ENCODE measurements at regions not wholly inside any gene's neighbourhood (a gene's known extent, or its start where the extent isn't known, plus 50 kb on each side); places are given as distances from the start of the nearest gene placed in this dataset.
"Not testable (repeated sequence)": the region's sequence is repeated elsewhere in the genome, so short reads cannot be mapped to it uniquely, and the experiment has no call there.

DNA sequence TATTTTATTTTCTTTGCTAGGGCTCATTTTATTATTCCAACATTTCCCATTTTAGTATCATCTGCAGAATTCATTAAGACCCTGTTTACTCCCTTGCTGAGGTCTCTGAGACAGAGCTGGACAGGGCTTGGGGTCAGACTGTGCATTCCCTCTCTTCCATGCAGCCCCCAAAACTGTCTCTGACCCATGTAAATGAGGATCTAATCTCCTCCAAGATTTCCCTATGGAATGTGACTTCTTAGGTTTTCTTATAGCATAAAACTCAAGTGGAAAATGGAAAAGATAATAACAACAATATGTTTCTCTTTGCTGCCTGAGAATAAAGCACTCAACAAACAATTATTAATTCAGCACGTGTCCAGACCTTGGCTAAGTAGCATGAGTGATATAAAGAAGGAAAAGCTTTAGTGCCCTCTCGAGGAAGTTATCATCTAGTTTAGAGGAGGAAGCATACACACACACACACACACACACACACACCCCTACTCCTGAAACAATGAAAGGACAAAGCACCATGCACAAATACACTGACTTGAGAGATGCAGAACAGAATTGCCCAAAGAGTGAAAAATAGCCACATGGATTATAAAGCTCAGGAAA lies 815.5 kb downstream of the BCKDHB start:
- no peak for DNase-seq (ENCODE audit: low spot score)

DNA sequence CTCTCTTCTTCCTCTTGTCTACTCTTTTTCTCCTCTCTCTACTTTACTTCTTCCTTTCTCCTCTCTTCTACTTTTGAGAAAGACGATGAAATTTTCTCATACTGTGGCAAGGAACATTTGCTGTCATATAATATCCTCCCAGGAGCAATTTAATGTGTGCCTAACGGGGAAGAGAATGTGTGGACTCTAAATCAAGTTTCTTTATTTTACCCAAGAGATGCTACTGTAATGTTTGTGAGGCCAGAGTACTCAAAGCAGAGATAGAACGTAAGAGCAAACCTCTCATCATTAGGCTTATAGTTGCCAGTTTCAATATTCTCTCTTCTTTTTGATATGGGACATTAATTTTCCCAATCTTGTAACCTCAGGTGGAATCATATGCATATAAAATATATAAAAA lies 801.4 kb downstream of the BCKDHB start:
- DNase-seq (ENCODE audit: low spot score) = no peak

DNA sequence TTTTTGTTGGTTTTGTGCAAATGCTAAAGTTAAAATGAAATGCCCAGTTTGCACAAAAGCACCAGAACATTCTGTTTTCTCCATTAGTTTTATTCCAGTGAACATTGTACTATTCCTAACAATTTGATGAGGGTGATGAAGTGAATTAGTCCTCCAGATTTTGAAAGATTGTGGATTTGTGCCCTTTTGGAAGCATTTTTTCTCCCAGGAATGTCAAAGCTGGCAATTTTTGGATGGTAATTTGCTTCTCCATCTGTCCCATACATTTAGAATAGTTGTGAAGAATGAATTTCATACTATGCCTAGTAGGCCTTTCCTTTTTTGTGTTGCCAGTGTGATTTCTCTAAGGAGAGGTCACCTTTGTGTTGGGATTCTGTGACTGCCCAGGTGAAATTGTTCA lies 797.2 kb downstream of the BCKDHB start:
- no peak for DNase-seq (ENCODE audit: low spot score)

DNA sequence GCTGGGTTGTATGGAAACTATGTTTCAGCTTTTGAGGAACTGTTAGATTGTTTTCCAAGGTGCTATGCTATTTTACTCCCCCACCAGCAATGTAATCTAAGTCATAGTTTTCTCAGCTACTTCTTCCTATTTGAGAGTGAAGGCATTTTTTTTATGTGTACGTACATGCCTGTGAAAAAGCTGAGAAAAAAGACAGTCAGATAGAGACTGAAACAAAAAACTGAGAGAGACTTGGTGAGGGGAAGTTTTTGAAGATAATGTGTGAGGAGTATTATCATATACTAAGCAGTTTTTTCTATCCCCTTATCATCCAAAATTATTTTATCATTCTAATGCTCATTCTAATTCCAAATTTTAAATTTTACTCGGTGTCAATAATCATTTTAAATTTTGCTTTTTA lies 780.0 kb downstream of the BCKDHB start:
- DNase-seq (ENCODE audit: low spot score) = no peak

DNA sequence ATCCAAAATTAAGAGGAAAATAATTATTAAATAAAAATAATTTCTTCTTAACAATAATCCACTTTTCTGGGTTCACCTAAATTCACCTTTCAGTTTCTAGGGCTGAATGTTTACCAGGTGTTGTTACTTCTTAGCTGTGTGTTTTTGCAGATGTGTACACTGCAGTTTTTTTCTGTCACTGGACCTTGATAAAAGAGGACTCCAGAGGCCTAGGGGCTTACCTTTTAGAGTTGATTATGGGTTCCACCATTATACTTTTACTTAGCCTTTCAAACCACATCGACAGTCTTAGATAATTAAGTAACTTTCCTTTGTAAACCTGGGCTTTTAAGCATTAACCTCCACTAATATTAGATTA lies 766.5 kb downstream of the BCKDHB start:
- DNase-seq (ENCODE audit: low spot score) = no peak

DNA sequence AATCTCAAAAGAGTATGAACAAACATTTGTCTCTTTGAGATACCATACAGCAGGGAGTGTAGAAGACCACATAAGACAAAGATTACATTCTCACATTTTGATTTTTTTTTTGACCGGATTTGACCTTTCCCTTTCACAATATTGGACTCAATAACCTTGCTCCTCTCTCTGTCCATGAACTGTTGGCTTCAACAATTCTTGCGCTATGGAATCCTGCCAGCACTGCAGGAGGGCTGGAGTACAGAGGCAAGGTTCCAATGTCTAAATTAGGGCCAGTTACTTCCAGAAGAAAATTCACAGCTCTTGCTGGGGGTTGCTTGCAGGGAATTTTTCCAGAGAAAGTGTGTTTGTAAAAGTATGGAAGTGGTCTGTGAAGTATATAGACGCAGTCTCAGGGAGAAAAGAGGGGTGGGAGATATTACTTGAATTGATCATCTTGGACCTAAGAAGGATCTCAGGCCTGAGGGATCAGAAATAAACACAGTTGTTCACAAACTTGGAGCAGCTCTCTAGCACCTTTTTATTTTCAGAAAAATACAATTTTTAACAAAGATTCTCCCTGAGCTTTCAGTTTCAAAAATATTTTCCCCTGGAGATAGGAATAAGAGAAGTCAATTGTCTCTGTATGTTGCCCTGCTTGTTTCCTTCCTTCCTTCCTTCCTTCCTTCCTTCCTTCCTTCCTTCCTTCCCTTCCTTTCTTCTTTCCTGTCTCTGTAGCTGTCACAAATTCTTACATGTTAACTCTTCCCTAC lies 765.9 kb downstream of the BCKDHB start:
- no peak for DNase-seq (ENCODE audit: low spot score)

DNA sequence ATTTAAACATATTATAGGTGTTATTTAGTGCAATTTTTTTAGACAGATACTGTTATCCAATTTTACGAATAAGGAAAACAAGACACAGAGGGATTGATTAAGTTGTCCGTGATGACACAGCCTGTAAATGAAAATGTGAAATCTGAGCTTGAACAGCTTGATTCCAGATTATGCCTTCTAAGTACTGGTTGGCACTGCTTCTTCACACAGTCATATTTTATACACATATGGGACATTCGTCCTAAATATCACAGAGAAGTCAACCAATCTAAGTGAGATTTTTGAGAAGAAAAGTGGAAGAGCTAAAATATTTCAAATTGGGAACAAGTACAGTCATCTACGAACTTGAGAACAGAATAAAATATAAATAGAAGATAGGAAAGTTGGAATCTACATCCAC lies 756.3 kb downstream of the BCKDHB start:
- no peak for DNase-seq (ENCODE audit: low spot score)

DNA sequence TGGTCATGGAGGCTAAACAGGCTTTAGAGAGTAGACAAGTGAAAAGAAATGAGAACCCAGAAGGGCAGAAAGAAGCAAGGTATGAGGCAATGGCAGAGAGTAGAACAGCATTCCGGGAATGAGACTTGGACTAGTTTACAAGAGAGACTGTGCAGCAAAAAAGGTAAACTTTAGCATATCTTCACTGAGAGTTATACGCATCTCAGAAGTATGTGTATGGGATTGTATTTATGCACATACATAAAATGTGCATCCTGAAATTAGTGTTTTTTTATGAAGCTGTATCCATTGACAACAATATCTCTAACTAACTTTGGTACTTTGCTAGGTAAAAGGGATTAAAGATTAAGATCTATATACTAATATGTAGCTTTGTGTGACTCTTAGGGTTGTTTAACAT lies 753.6 kb downstream of the BCKDHB start:
- DNase-seq (ENCODE audit: low spot score) = no peak

DNA sequence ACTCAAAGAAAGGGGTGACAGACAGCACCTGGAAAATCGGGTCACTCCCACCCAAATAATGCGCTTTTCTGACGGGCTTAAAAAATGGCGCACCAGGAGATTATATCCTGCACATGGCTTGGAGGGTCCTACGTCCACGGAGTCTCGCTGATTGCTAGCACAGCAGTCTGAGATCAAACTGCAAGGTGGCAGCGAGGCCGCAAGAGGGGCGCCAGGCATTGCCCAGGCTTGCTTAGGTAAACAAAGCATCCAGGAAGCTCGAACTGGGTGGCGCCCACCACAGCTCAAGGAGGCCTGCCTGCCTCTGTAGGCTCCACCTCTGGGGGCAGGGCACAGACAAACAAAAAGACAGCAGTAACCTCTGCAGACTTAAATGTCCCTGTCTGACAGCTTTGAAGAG lies 741.5 kb downstream of the BCKDHB start:
- DNase-seq (ENCODE audit: low spot score) = not testable (repeated sequence)

DNA sequence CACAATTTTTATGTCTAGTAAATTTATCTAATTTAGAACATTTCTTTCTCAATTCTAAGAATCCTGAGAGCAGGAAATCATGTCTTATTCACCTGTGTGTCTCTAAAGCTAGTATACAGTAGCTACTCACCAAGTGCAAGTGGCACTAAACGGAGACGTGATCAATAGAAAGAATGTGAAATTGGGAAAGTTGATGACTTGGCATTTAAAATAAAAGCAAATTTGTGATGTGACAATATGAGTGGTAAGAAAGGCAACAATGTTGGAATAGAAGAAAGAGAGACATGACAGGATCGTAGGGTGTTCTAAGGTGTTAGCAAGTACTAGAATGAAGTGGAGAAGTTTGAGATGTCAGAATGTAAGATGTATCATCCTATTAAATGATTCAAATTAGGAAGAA lies 725.9 kb downstream of the BCKDHB start:
- DNase-seq (ENCODE audit: low spot score) = no peak

DNA sequence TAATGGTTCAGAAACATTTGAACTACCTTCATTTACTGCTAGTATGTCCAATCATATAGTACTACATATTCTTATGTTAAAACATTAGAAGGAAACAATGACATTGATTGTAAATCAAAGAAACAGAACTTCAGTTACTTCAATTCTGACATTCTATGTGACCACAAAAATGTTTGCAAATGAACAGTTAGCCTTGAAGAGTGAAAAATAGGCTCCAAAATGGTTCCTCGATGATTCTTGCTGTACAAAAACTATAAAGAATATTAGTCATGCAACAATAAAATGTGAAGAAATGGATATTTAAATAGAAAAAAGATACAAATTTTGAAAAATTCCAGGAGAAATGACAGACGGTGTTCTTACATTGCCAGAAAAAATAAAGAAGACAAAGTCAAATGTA lies 686.9 kb downstream of the BCKDHB start:
- no peak for DNase-seq (ENCODE audit: low spot score)

DNA sequence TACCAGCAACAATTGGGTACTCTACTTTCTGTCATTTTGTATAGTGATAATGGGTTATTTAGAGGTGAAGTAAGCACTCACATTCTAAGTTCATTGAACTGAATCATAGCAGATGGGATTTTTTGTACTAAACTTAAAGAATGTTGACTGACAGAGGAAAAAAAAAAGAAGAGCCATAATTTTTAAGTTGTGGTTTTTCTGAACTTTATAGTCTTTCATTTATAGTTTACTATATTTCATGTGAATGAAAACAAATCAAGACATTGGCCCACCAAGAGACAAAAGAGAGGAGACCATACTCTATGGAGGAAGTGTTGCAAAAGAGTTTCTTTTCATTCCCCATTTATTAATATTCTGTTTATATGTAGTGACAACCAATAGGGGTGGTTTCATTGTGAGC lies 685.7 kb downstream of the BCKDHB start:
- no peak for DNase-seq (ENCODE audit: low spot score)

DNA sequence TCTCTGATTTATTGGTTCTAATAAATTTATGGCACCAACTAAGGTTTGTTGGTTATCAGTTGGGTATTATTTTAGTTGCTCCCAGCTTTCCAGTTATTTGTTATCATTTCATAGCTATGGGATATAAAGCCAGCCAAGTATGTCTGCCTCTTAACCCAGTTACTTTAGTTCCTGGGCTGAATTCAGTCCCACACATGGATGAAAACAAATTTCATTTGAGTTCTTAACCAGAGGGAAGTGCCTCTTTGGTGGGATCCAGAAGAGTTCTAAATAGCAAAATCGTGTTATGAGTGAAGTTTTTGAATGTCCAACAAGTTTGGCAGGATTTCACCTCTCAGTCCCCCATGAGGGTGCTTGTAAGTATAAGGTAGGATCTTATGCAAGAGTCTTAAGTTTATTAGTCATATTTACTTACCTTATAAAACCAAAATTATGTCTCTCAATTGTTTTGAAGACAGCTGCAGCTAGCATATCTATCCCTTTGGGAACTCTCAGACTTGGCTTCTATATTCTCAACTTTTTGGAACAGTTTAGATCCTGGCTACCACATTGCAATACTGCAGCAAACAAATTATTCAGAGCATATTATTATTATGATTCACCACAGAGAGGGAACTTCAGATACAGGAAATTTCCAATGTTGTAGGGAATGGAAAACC lies 683.6 kb downstream of the BCKDHB start:
- DNase-seq (ENCODE audit: low spot score) = no peak

DNA sequence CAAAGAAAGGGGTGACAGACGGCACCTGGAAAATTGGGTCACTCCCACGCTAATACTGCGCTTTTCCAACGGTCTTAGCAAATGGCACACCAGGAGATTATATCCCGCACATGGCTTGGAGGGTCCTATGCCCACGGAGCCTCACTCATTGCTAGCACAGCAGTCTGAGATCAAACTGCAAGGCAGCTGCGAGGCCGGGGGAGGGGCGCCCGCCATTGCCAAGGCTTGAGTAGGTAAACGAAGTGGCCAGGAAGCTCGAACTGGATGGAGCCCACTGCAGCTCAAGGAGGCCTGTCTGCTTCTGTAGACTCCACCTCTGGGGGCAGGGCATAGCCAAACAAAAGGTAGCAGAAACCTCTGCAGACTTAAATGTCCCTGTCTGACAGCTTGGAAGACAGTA lies 676.8 kb downstream of the BCKDHB start:
- not testable (repeated sequence) for DNase-seq (ENCODE audit: low spot score)

DNA sequence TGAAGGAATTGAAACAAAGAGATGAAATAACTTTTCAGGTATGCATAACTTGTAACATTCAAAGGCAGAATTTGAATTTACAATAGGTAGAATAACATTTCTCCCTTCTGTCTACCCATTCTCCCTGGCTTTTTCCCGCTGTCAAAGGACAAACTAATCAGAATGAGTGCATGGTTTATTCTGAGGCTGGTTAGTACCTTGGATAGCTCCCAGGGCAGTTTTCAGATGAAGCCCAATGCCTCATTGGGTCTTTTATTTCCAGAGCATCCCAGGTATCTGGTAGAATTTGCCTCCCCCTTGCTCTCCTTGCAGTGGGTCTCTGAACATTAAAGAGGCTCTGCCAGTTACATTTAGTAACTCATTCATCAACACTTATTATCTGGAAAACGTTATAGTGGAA lies 665.5 kb downstream of the BCKDHB start:
- DNase-seq (ENCODE audit: low spot score) = peak; percentile 17

DNA sequence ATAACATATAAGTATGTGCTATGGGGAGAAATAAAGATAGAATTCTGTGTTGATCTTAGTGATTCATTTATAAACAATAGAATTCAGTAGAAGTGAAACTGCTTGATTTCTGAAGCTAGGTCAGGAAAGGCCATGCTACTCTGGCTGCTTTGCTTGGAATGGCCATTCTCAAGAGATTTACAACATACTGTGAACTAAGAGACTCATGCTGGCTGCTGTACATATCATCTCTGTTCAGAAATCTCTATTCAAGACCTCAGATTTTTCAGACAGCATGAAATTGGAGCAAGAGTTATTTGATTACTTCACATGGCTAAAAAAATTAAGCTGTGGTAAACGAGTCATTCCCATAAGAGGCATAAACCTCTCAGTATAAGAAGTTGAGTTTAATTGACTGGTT lies 662.6 kb downstream of the BCKDHB start:
- no peak for DNase-seq (ENCODE audit: low spot score)

DNA sequence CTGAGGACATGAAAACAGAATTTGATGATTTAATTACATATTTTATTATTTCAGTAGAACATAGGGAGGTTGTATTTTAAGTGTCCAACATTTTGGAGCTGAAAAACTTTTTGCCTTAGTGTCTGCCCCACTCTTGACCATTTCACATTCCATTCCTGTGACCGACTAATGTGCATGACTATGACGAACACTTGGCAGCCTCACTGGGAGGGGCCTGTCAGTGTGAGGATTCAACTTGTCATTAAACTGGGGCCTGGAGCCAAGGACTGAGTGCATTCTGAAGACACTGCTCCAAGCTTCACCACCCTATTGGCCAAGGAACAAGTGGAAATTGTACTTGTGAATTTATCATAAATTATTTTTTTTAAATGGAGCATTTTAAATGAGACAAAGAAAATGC lies 661.3 kb downstream of the BCKDHB start:
- DNase-seq (ENCODE audit: low spot score) = peak; percentile 69

DNA sequence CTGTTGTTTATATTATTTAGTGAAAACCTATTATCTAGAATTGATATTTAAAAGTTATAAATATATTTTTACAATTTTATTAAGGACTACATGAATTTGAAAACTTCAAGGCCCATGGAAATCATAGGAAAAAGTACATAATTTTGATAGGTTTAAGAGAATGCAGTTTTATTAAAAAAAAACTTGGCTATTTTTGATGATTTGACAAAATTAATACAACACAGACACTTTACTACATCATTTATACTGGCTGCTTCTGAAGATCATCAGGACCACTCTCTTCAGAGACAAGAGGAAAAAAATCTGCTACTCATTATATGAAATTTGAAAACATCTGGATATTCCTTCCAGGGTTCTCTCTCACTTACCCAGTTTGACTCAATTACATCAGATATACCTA lies 637.7 kb downstream of the BCKDHB start:
- no peak for DNase-seq (ENCODE audit: low spot score)

DNA sequence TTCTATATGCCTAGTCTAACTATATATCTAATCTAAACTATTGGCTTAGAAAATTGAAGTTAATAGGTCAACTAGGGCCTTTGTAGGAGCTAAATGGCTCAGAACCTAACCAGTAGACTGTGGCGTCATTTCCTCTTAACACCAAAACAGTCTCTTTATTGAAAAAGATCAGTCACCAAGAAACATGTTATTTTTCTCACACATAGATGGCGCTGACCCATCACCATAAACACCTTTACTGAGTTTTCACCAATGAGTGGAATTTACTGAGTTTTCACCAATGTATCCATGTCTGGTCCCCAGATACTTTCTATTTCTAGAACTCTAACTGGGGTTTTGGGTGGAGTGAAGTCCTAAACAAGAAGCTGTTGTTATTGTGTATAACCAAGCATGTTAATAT lies 636.0 kb downstream of the BCKDHB start:
- DNase-seq (ENCODE audit: low spot score) = peak; percentile 23

DNA sequence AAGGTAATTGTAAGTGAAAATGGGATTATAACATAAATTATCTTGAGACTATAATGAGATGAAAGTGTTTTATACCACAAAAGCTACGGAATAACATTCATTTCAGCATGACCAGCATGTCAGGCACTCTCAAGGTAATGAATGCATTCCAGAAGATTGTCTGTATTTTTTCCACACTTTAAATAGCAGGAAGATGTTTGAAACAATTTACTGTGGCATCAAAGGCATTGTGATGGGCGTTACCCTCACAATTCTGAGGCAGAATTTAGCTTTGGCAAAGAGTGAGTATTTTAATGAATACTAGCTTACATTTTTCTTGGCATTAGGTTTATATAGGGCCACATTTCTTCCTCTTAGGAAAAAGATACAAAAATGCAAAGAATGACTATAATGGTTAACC lies 627.2 kb downstream of the BCKDHB start:
- DNase-seq (ENCODE audit: low spot score) = no peak

DNA sequence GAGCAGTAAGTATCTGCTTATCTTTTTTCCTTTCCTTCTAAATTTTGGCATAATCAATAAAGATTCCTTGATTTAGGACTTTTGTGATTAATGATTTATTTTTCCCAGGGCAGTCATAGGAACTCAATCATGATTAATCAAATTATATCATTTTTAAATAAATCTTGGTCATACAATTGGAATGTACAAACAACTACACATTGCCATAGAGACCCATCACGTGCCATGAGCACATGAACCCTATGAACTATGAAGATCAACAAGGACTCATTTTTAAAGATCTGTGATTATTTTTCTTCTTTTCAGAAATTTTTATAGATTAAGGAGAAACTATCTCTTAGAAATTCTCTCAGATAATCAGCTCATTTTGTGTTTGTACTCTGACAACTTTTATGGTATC lies 622.4 kb downstream of the BCKDHB start:
- DNase-seq (ENCODE audit: low spot score) = no peak

DNA sequence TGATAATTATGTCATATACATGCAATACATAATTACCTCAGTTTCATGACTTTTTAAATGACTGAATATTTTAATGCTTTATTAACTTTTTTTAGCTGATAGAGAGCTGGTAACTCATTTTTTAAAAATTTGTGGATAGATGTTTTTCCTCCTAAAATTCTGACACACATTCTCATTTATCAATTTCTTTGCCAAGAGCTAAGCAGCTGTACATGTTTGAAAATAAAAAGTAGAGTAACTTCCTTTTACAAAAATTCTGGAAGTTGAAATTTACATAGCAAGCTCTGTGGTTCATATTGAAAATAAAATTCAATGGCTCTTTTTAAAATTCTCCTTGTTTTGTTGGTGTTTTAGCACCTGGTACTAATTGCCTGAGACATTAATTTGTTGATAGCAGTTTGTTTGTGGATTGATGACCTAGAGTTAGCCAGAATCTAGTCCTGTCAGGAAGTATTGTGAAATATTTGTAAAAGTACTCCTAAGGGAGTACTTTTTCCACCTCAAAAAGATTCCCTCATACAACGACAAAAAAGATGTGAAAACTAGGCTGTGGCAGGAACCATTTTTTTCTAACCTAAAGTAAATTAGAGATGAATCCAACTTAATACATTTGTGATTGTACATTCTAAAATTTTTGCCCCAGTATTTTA lies 621.8 kb downstream of the BCKDHB start:
- no peak for DNase-seq (ENCODE audit: low spot score)
